ENCODE measurements at regions not wholly inside any gene's neighbourhood (a gene's known extent, or its start where the extent isn't known, plus 50 kb on each side); places are given as distances from the start of the nearest gene placed in this dataset.

GRCh38 chr22:47307822-47308221, 545.4 kb downstream of the TBC1D22A start:
- TF ChIP-seq CTCF (IDR thresholded peaks at IDR 0.05; ENCODE audit: insufficient read depth, low read length, poor library complexity, severe bottlenecking) = no peak
- no peak for TF ChIP-seq EZH2phosphoT487 (conservative IDR thresholded peaks at IDR 0.05; ENCODE audit: low read length)
